HEK293 (cell line): ENCODE measurements at regions not wholly inside any gene's neighbourhood (a gene's known extent, or its start where the extent isn't known, plus 50 kb on each side); places are given as distances from the start of the nearest gene placed in this dataset.

ENCODE experiments used
- CTCF ChIA-PET: fragments of 350-600 bp; formaldehyde crosslinking; extraction: SDS; loops from one replicate; lab custom pipeline; 2021; ENCODE audit warnings: antibody characterized with exemption; lab: Yijun Ruan, JAX
- POLR2A ChIA-PET: fragments of 300-600 bp; formaldehyde crosslinking; extraction: SDS; loops from one replicate; lab custom pipeline; 2020; ENCODE audit warnings: antibody characterized with exemption, inconsistent platforms; lab: Yijun Ruan, JAX
- H3K27ac ChIP-seq: fragments of 200-500 bp; sonication (Bioruptor generic); 2 replicates; pipeline ENCODE4 v1.5.1; 2014; ENCODE audit warnings: low read depth, low read length, control low read depth, inconsistent platforms; ENCODE audit errors: extremely low read depth
- H3K36me3 ChIP-seq, 2 experiments: fragments of 200-500 bp in 1 of 2; sonication (Bioruptor generic) in 1 of 2; 1 replicate in 1 of 2; 2 replicates in 1 of 2; pipeline ENCODE4 v1.5.1; 2014 to 2017; ENCODE audit warnings: inconsistent platforms in 2 of 2, low read length in 2 of 2; ENCODE audit not compliant: control insufficient read depth in 2 of 2, insufficient read depth in 1 of 2
- H3K4me1 ChIP-seq: fragments of 200-500 bp; sonication (Bioruptor generic); 2 replicates; pipeline ENCODE4 v1.5.1; 2014; ENCODE audit warnings: mild to moderate bottlenecking, low read length, inconsistent platforms; ENCODE audit not compliant: control insufficient read depth, insufficient read depth
- H3K4me3 ChIP-seq: 2 replicates; pipeline ENCODE4 v1.5.1; 2011; ENCODE audit warnings: low read depth, mild to moderate bottlenecking, control low read depth, low read length, moderate library complexity
- H3K9me3 ChIP-seq: fragments of 200-500 bp; sonication (Bioruptor generic); 2 replicates; pipeline ENCODE4 v1.5.1; 2014; ENCODE audit warnings: low read depth, low read length, inconsistent platforms; ENCODE audit not compliant: control insufficient read depth, insufficient read depth
- EGR2 ChIP-seq: fragments of 450-650 bp; formaldehyde crosslinking; IDR thresholded peaks from 2 replicates; pipeline ENCODE4 v1.5.1; 2016; ENCODE audit warnings: low read depth, missing biosample characterization, missing genetic modification characterization
- INSM2 ChIP-seq: fragments of 450-650 bp; formaldehyde crosslinking; IDR thresholded peaks from 2 replicates; pipeline ENCODE4 v1.5.1; 2016; ENCODE audit warnings: missing biosample characterization, missing genetic modification characterization
- KLF9 ChIP-seq: fragments of 450-650 bp; formaldehyde crosslinking; IDR thresholded peaks from 2 replicates; pipeline ENCODE4 v1.5.1; 2016; ENCODE audit warnings: missing biosample characterization, missing genetic modification characterization, low read depth
- OSR2 ChIP-seq: fragments of 450-650 bp; formaldehyde crosslinking; IDR thresholded peaks from 2 replicates; pipeline ENCODE4 v1.5.1; 2016; ENCODE audit warnings: missing biosample characterization, missing genetic modification characterization
- SETDB1 ChIP-seq: IDR thresholded peaks from one replicate; pipeline ENCODE4 v1.6.1; 2017; ENCODE audit warnings: mild to moderate bottlenecking, low read length, moderate library complexity, mixed read lengths; ENCODE audit not compliant: insufficient read length
- SP3 ChIP-seq: fragments of 450-650 bp; formaldehyde crosslinking; IDR thresholded peaks from 2 replicates; pipeline ENCODE4 v1.5.1; 2016; ENCODE audit warnings: missing biosample characterization, missing genetic modification characterization
- ZNF184 ChIP-seq: fragments of 450-650 bp; IDR thresholded peaks from 2 replicates; pipeline ENCODE4 v1.5.1; 2018; ENCODE audit warnings: missing biosample characterization, mild to moderate bottlenecking, missing genetic modification characterization
- ZNF302 ChIP-seq: fragments of 450-650 bp; formaldehyde crosslinking; IDR thresholded peaks from 2 replicates; pipeline ENCODE4 v1.5.1; 2016; ENCODE audit warnings: missing biosample characterization, missing genetic modification characterization, low read depth
- ZNF658 ChIP-seq: fragments of 450-650 bp; formaldehyde crosslinking; IDR thresholded peaks from 2 replicates; pipeline ENCODE4; 2016; ENCODE audit warnings: missing biosample characterization, missing genetic modification characterization
- ZNF707 ChIP-seq: fragments of 450-650 bp; formaldehyde crosslinking; IDR thresholded peaks from 2 replicates; pipeline ENCODE4 v1.5.1; 2016; ENCODE audit warnings: missing biosample characterization, missing genetic modification characterization
- ZNF777 ChIP-seq: fragments of 450-650 bp; formaldehyde crosslinking; IDR thresholded peaks from 2 replicates; pipeline ENCODE4 v1.5.1; 2017; ENCODE audit warnings: missing biosample characterization, missing genetic modification characterization, borderline replicate concordance
- TF ChIP-seq, protein P1 (sequence below): fragments of 450-650 bp; formaldehyde crosslinking; conservative IDR thresholded peaks from 2 replicates; pipeline ENCODE4 v1.5.1; 2016; ENCODE audit warnings: low read depth, missing biosample characterization, missing genetic modification characterization
- TF ChIP-seq, protein P2 (sequence below): fragments of 450-650 bp; formaldehyde crosslinking; IDR thresholded peaks from 2 replicates; pipeline ENCODE4 v1.5.1; 2016; ENCODE audit warnings: missing biosample characterization, missing genetic modification characterization
- TF ChIP-seq, protein P3 (sequence below): fragments of 450-650 bp; formaldehyde crosslinking; IDR thresholded peaks from 2 replicates; pipeline ENCODE4 v1.5.1; 2016; ENCODE audit warnings: missing biosample characterization, missing genetic modification characterization
- TF ChIP-seq, protein P4 (sequence below): fragments of 450-650 bp; formaldehyde crosslinking; IDR thresholded peaks from 2 replicates; pipeline ENCODE4 v1.5.1; 2017; ENCODE audit warnings: missing biosample characterization, missing genetic modification characterization

GRCh38 chr12:115204957-115205754 is 521.2 kb upstream of the TBX3 start (continued):
- no peak for TF ChIP-seq ZNF302
- no peak for TF ChIP-seq KLF9 (tag by site-specific recombination)
- peak; percentile 32; the same call in 1 of the 2 replicates for TF ChIP-seq EGR2 (tag by site-specific recombination)

DNA sequence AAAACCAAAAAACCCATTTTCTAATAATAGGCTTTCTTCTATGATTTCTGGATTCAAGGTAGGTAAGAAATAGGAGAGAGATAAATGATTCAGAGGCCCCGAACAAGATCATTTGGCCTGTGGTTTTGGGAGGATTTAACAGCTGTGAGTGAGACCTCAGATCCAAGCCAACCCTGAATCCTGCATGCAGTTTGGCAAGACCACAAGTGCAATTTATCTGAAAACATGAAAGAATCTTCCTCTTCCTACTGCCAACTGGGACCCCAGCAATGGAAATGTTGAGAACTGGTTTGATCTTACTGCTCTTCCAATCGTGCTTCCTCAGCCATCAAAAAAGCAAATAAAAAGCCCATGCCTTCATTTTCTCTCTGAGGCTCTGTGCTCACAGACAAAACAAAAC is 519.7 kb upstream of the TBX3 start:
- Histone ChIP-seq H3K4me1 (no peaks in the 10 kb centered on the region), H3K27ac (no peak overlapping the region), H3K9me3 (no peaks in the 10 kb centered on the region), H3K4me3 (no peak overlapping the region), H3K36me3 (no peaks in the 10 kb centered on the region)
- TF ChIP-seq SETDB1, result no peak
- no peak for TF ChIP-seq ZNF707 (tag by site-specific recombination)
- no peak for TF ChIP-seq OSR2 (tag by site-specific recombination)
- TF ChIP-seq, protein P1, sequence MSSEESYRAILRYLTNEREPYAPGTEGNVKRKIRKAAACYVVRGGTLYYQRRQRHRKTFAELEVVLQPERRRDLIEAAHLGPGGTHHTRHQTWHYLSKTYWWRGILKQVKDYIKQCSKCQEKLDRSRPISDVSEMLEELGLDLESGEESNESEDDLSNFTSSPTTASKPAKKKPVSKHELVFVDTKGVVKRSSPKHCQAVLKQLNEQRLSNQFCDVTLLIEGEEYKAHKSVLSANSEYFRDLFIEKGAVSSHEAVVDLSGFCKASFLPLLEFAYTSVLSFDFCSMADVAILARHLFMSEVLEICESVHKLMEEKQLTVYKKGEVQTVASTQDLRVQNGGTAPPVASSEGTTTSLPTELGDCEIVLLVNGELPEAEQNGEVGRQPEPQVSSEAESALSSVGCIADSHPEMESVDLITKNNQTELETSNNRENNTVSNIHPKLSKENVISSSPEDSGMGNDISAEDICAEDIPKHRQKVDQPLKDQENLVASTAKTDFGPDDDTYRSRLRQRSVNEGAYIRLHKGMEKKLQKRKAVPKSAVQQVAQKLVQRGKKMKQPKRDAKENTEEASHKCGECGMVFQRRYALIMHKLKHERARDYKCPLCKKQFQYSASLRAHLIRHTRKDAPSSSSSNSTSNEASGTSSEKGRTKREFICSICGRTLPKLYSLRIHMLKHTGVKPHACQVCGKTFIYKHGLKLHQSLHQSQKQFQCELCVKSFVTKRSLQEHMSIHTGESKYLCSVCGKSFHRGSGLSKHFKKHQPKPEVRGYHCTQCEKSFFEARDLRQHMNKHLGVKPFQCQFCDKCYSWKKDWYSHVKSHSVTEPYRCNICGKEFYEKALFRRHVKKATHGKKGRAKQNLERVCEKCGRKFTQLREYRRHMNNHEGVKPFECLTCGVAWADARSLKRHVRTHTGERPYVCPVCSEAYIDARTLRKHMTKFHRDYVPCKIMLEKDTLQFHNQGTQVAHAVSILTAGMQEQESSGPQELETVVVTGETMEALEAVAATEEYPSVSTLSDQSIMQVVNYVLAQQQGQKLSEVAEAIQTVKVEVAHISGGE, result no peak
- TF ChIP-seq ZNF658 (tag by site-specific recombination), result no peak
- no peak for TF ChIP-seq ZNF184
- no peak for TF ChIP-seq ZNF777 (tag by site-specific recombination)
- no peak for TF ChIP-seq SP3
- TF ChIP-seq, protein P2, sequence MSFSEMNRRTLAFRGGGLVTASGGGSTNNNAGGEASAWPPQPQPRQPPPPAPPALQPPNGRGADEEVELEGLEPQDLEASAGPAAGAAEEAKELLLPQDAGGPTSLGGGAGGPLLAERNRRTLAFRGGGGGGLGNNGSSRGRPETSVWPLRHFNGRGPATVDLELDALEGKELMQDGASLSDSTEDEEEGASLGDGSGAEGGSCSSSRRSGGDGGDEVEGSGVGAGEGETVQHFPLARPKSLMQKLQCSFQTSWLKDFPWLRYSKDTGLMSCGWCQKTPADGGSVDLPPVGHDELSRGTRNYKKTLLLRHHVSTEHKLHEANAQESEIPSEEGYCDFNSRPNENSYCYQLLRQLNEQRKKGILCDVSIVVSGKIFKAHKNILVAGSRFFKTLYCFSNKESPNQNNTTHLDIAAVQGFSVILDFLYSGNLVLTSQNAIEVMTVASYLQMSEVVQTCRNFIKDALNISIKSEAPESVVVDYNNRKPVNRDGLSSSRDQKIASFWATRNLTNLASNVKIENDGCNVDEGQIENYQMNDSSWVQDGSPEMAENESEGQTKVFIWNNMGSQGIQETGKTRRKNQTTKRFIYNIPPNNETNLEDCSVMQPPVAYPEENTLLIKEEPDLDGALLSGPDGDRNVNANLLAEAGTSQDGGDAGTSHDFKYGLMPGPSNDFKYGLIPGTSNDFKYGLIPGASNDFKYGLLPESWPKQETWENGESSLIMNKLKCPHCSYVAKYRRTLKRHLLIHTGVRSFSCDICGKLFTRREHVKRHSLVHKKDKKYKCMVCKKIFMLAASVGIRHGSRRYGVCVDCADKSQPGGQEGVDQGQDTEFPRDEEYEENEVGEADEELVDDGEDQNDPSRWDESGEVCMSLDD (tag by site-specific recombination), result no peak
- TF ChIP-seq, protein P3, sequence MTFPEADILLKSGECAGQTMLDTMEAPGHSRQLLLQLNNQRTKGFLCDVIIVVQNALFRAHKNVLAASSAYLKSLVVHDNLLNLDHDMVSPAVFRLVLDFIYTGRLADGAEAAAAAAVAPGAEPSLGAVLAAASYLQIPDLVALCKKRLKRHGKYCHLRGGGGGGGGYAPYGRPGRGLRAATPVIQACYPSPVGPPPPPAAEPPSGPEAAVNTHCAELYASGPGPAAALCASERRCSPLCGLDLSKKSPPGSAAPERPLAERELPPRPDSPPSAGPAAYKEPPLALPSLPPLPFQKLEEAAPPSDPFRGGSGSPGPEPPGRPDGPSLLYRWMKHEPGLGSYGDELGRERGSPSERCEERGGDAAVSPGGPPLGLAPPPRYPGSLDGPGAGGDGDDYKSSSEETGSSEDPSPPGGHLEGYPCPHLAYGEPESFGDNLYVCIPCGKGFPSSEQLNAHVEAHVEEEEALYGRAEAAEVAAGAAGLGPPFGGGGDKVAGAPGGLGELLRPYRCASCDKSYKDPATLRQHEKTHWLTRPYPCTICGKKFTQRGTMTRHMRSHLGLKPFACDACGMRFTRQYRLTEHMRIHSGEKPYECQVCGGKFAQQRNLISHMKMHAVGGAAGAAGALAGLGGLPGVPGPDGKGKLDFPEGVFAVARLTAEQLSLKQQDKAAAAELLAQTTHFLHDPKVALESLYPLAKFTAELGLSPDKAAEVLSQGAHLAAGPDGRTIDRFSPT (tag by site-specific recombination), result no peak
- POLR2A ChIA-PET, result no interaction called here
- CTCF ChIA-PET, result interaction anchor here (0.6 kb wide), 1 partner anchor 205 kb away, joined by 3 read pairs; no protein-coding TSS in a partner anchor

GRCh38 chr12:115201966-115202365 is 518.0 kb upstream of the TBX3 start:
- ChIA-PET POLR2A (no interaction called here), CTCF (no interaction called here)
- Histone ChIP-seq H3K4me1 (no peaks in the 10 kb centered on the region), H3K27ac (no peak overlapping the region), H3K4me3 (no peak overlapping the region), H3K36me3 (no peaks in the 10 kb centered on the region), H3K9me3 (no peaks in the 10 kb centered on the region)
- no peak for TF ChIP-seq INSM2 (tag by site-specific recombination)
- TF ChIP-seq, protein P4, sequence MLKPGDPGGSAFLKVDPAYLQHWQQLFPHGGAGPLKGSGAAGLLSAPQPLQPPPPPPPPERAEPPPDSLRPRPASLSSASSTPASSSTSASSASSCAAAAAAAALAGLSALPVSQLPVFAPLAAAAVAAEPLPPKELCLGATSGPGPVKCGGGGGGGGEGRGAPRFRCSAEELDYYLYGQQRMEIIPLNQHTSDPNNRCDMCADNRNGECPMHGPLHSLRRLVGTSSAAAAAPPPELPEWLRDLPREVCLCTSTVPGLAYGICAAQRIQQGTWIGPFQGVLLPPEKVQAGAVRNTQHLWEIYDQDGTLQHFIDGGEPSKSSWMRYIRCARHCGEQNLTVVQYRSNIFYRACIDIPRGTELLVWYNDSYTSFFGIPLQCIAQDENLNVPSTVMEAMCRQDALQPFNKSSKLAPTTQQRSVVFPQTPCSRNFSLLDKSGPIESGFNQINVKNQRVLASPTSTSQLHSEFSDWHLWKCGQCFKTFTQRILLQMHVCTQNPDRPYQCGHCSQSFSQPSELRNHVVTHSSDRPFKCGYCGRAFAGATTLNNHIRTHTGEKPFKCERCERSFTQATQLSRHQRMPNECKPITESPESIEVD (tag by site-specific recombination), result 0 out of 2 replicates have a peak, but pooled peaks have one; percentile 28
- TF ChIP-seq, protein P3 (tag by site-specific recombination), result peak; percentile 51; the same call in 1 of the 2 replicates
